ENCODE measurements at regions not wholly inside any gene's neighbourhood (a gene's known extent, or its start where the extent isn't known, plus 50 kb on each side); places are given as distances from the start of the nearest gene placed in this dataset.

GRCh38 chr18:39441648-39442047 is 1876.0 kb upstream of the CELF4 start:
- Histone ChIP-seq H3K9me3 (ENCODE audit: insufficient read depth in 2 of 2, low read depth in 1 of 2, low read length in 1 of 2) (0 out of 4 replicates have a peak, but pooled peaks cover 0 to 3% of the 10 kb centered on the region in 2 experiments), H2BK120ac (replicated peaks; ENCODE audit: low read depth, low read length) (no peak overlapping the region), H4K8ac (ENCODE audit: extremely low read depth, insufficient read depth, low read length) (no peak overlapping the region), H3K4me1 (replicated peaks in 1 of 4; ENCODE audit: control insufficient read depth in 3 of 4, insufficient read depth in 4 of 4, low read length in 3 of 4) (no peaks in the 10 kb centered on the region), H3K23me2 (ENCODE audit: low read depth, low read length) (no peaks in the 10 kb centered on the region), H3K4me2 (ENCODE audit: insufficient read depth in 1 of 2, low read depth in 2 of 2, low read length in 2 of 2) (no peak overlapping the region), H3K27ac (ENCODE audit: low read depth, low read length) (no peak overlapping the region), H3K79me1 (ENCODE audit: low read depth, low read length) (no peaks in the 10 kb centered on the region), H3K14ac (ENCODE audit: insufficient read length) (no peak overlapping the region), H4K20me1 (replicated peaks in 1 of 2; ENCODE audit: control insufficient read depth in 1 of 2, insufficient read depth in 2 of 2, low read length in 2 of 2) (no peaks in the 10 kb centered on the region), H3K56ac (replicated peaks; ENCODE audit: insufficient read length, low read depth, low read length) (no peak overlapping the region), H4K5ac (ENCODE audit: insufficient read length, low read depth, low read length) (no peak overlapping the region), H3K23ac (ENCODE audit: insufficient read length) (no peak overlapping the region), H3K36me3 (ENCODE audit: control insufficient read depth in 2 of 4, insufficient read depth in 4 of 4, low read length in 3 of 4) (no peaks in the 10 kb centered on the region), H3K18ac (ENCODE audit: extremely low read depth, low read length) (no peak overlapping the region), H3K4ac (replicated peaks; ENCODE audit: insufficient read length, low read depth, low read length) (no peak overlapping the region), H2AFZ (ENCODE audit: low read length) (no peak overlapping the region), H2AK5ac (ENCODE audit: low read depth, low read length) (no peak overlapping the region), H3K79me2 (ENCODE audit: control insufficient read depth in 1 of 2, insufficient read depth in 2 of 2, low read length in 2 of 2) (no peaks in the 10 kb centered on the region), H3K4me3 (ENCODE audit: extremely low read depth in 1 of 4, insufficient read depth in 2 of 4, low read depth in 3 of 4, low read length in 4 of 4) (no peak overlapping the region), H2BK12ac (ENCODE audit: low read depth, low read length) (no peak overlapping the region), H3K27me3 (replicated peaks in 1 of 4; ENCODE audit: control insufficient read depth in 3 of 4, extremely low read depth in 1 of 4, insufficient read depth in 3 of 4, low read length in 3 of 4) (no peaks in the 10 kb centered on the region), H2BK5ac (ENCODE audit: low read depth, low read length) (no peak overlapping the region), H3K9ac (replicated peaks in 1 of 4; ENCODE audit: extremely low read depth in 1 of 4, low read depth in 3 of 4, low read length in 3 of 4) (no peak overlapping the region), H4K91ac (replicated peaks; ENCODE audit: insufficient read length, low read length) (no peak overlapping the region), H2BK15ac (ENCODE audit: low read length) (no peak overlapping the region), H2BK20ac (ENCODE audit: low read length) (no peak overlapping the region)
- TF ChIP-seq SP4 (IDR thresholded peaks at IDR 0.05; ENCODE audit: low read length) = no peak
- no peak for TF ChIP-seq SRF (IDR thresholded peaks at IDR 0.05; ENCODE audit: low read depth, low read length)
- TF ChIP-seq YY1 (IDR thresholded peaks at IDR 0.05; ENCODE audit: low read depth, low read length) = no peak
- no peak for TF ChIP-seq GTF2F1 (IDR thresholded peaks at IDR 0.05; ENCODE audit: borderline replicate concordance, low read depth, low read length)
- no peak for TF ChIP-seq TAF7 (optimal IDR thresholded peaks at IDR 0.05; ENCODE audit: borderline replicate concordance, low read depth, low read length)
- TF ChIP-seq BCL11A (IDR thresholded peaks at IDR 0.05; ENCODE audit: low read depth in 2 of 2, low read length in 2 of 2) = no peak
- no peak for TF ChIP-seq RFX5 (IDR thresholded peaks at IDR 0.05; ENCODE audit: borderline replicate concordance, low read depth, low read length)
- TF ChIP-seq SIX5 (IDR thresholded peaks at IDR 0.05; ENCODE audit: low read depth, low read length) = no peak
- TF ChIP-seq CBX8 (IDR thresholded peaks at IDR 0.05; ENCODE audit: borderline replicate concordance, low read depth, low read length) = no peak
- no peak for TF ChIP-seq TCF12 (IDR thresholded peaks at IDR 0.05; ENCODE audit: low read depth, low read length)
- TF ChIP-seq BACH1 (IDR thresholded peaks at IDR 0.05; ENCODE audit: low read length) = no peak
- no peak for TF ChIP-seq CTCF (IDR thresholded peaks at IDR 0.05; ENCODE audit: control extremely low read depth in 1 of 3, insufficient read depth in 1 of 3, low read depth in 1 of 3, low read length in 3 of 3)
- FAIRE-seq = no peak
- ChIA-PET POLR2A (ENCODE audit: partially characterized antibody) (no interaction called here), CTCF (ENCODE audit: partially characterized antibody) (interaction anchor here (0.9 kb wide), 1 partner anchor 15 kb away, joined by 3 read pairs; no protein-coding TSS in a partner anchor)
- 90% methylated on average over 2 of the region's 2 CpGs; no CpG with 5 or more reads in 1 of the 2 experiments for WGBS, 2 experiments (ENCODE audit: extremely low coverage in 1 of 2, insufficient coverage in 1 of 2, insufficient read length in 1 of 2, insufficient replicate concordance in 2 of 2, low coverage in 1 of 2, low lambda C conversion rate in 2 of 2, missing lambda C conversion rate in 1 of 2)
- no peak for DNase-seq (ENCODE audit: low read depth in 1 of 2, low spot score in 2 of 2)

All from H1 (cell line).